ENCODE measurements at regions not wholly inside any gene's neighbourhood (a gene's known extent, or its start where the extent isn't known, plus 50 kb on each side); places are given as distances from the start of the nearest gene placed in this dataset.

DNA sequence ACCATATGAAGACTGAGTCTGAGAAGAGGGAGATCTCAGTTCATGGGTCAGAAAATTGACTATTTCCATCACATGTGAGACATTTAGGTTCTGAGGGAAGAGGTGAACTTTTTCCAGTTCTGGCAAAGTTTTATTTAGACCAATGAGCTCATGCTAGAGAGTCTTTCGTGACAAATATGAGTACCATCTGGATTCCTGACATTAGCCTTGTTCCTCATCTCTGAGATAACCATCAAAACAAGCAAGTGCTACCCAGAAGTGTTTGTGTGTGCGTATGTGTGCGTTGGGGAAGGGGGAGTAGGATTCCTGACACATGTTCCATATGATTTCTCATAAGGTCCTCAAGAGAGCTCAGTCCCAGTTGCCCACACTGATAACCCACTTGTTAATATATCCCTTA lies 120.6 kb downstream of the FASLG start:
- TF ChIP-seq, protein P1, sequence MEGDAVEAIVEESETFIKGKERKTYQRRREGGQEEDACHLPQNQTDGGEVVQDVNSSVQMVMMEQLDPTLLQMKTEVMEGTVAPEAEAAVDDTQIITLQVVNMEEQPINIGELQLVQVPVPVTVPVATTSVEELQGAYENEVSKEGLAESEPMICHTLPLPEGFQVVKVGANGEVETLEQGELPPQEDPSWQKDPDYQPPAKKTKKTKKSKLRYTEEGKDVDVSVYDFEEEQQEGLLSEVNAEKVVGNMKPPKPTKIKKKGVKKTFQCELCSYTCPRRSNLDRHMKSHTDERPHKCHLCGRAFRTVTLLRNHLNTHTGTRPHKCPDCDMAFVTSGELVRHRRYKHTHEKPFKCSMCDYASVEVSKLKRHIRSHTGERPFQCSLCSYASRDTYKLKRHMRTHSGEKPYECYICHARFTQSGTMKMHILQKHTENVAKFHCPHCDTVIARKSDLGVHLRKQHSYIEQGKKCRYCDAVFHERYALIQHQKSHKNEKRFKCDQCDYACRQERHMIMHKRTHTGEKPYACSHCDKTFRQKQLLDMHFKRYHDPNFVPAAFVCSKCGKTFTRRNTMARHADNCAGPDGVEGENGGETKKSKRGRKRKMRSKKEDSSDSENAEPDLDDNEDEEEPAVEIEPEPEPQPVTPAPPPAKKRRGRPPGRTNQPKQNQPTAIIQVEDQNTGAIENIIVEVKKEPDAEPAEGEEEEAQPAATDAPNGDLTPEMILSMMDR (optimal IDR thresholded peaks at IDR 0.05 in 1 of 3, IDR thresholded peaks at IDR 0.05 in 1 of 3, conservative IDR thresholded peaks at IDR 0.05 in 1 of 3; ENCODE audit: extremely low read depth in 1 of 3, insufficient read depth in 2 of 3, low read length in 3 of 3), result no peak
- TF ChIP-seq EZH2 (IDR thresholded peaks at IDR 0.05; ENCODE audit: low read length), result no peak
